Activated CD4-positive, alpha-beta T cell treated with anti-CD3 and anti-CD28 coated beads for 36 hours (primary cell): ENCODE measurements at regions not wholly inside any gene's neighbourhood (a gene's known extent, or its start where the extent isn't known, plus 50 kb on each side); places are given as distances from the start of the nearest gene placed in this dataset.
"Not testable (repeated sequence)": the region's sequence is repeated elsewhere in the genome, so short reads cannot be mapped to it uniquely, and the experiment has no call there.

Source experiments
- ATAC-seq: fragments of 200-7000 bp; cut with Tn5 transposase; one replicate; pipeline ENCODE4 v1.10.0; 2021; ENCODE audit warnings: mild to moderate bottlenecking, moderate library complexity
- CTCF ChIA-PET: fragments of 350-600 bp; sonication (Branson Sonifier 250); formaldehyde crosslinking; loops from one replicate; lab custom pipeline; 2021; ENCODE audit warnings: antibody characterized with exemption; lab: Charles Lee
- POLR2A ChIA-PET: fragments of 350-600 bp; sonication (Branson Sonifier 250); formaldehyde crosslinking; loops from one replicate; lab custom pipeline; 2021; ENCODE audit warnings: antibody characterized with exemption, inconsistent platforms; lab: Charles Lee
- DNase-seq: peaks from one replicate; pipeline ENCODE4 v3.0.0-alpha.2; 2020
- H3K27ac Mint-ChIP-seq: one replicate; pipeline ENCODE4 v1.8.0; 2021; ENCODE audit warnings: mixed read lengths
- H3K27me3 Mint-ChIP-seq: one replicate; pipeline ENCODE4 v1.8.0; 2021; ENCODE audit warnings: mixed read lengths
- H3K36me3 Mint-ChIP-seq: one replicate; pipeline ENCODE4 v1.8.0; 2021; ENCODE audit warnings: low read depth, mixed read lengths
- H3K4me1 Mint-ChIP-seq: one replicate; pipeline ENCODE4 v1.8.0; 2021; ENCODE audit warnings: mixed read lengths
- H3K4me3 Mint-ChIP-seq: one replicate; pipeline ENCODE4 v1.8.0; 2021; ENCODE audit warnings: mild to moderate bottlenecking, moderate library complexity, mixed read lengths
- H3K9me3 Mint-ChIP-seq: one replicate; pipeline ENCODE4 v1.8.0; 2021; ENCODE audit warnings: low read depth, mixed read lengths
- intact Hi-C, 2 experiments: fragments of 100-400 bp; cut with DNase I in 1 of 2; cut with micrococcal nuclease in 1 of 2; formaldehyde crosslinking; loops; one replicate each; pipeline versions ENCODE4 v1.14.2 to v1.15.1; 2022 to 2024; cut with DNase I, micrococcal nuclease

GRCh38 chr10:131546086-131546810 lies 234.7 kb upstream of the TCERG1L start:
- CTCF ChIA-PET = no interaction called here
- Mint-ChIP-seq H3K4me1 (no peaks in the 10 kb centered on the region), H3K27me3 (peaks cover 2% of the 10 kb centered on the region), H3K27ac (no peak overlapping the region), H3K36me3 (no peaks in the 10 kb centered on the region), H3K4me3 (no peak overlapping the region), H3K9me3 (no peaks in the 10 kb centered on the region)
- intact Hi-C loops = no loop called here
- ATAC-seq = no peak
- POLR2A ChIA-PET = no interaction called here
- DNase-seq = no peak

GRCh38 chr10:131547129-131547799 lies 235.7 kb upstream of the TCERG1L start:
- ATAC-seq = no peak
- H3K9me3 Mint-ChIP-seq = no peaks in the 10 kb centered on the region
- H3K4me3 Mint-ChIP-seq = no peak overlapping the region
- H3K36me3 Mint-ChIP-seq = no peaks in the 10 kb centered on the region
- no peak overlapping the region for H3K27ac Mint-ChIP-seq
- CTCF ChIA-PET = no interaction called here
- POLR2A ChIA-PET = no interaction called here
- intact Hi-C loops = no loop called here
- DNase-seq = no peak
- peaks cover 2% of the 10 kb centered on the region for H3K27me3 Mint-ChIP-seq
- no peaks in the 10 kb centered on the region for H3K4me1 Mint-ChIP-seq

GRCh38 chr10:131548176-131548575 lies 236.7 kb upstream of the TCERG1L start:
- peaks cover 2% of the 10 kb centered on the region for H3K27me3 Mint-ChIP-seq

GRCh38 chr10:131549116-131549515 lies 237.6 kb upstream of the TCERG1L start:
- ChIA-PET CTCF (no interaction called here), POLR2A (no interaction called here)
- Mint-ChIP-seq H3K9me3 (no peaks in the 10 kb centered on the region), H3K27me3 (peaks cover 2% of the 10 kb centered on the region), H3K4me1 (no peaks in the 10 kb centered on the region), H3K4me3 (no peak overlapping the region), H3K36me3 (no peaks in the 10 kb centered on the region), H3K27ac (no peak overlapping the region)
- no peak for DNase-seq
- intact Hi-C loops = no loop called here
- ATAC-seq = no peak

More at GRCh38 chr10:131548176-131548575, 236.7 kb upstream of the TCERG1L start:
- no peaks in the 10 kb centered on the region for H3K9me3 Mint-ChIP-seq
- POLR2A ChIA-PET = no interaction called here
- H3K4me1 Mint-ChIP-seq = no peaks in the 10 kb centered on the region
- CTCF ChIA-PET = no interaction called here
- no peak overlapping the region for H3K27ac Mint-ChIP-seq
- intact Hi-C loops = no loop called here
- ATAC-seq (no peak), DNase-seq (no peak)
- no peaks in the 10 kb centered on the region for H3K36me3 Mint-ChIP-seq
- no peak overlapping the region for H3K4me3 Mint-ChIP-seq

GRCh38 chr10:131553121-131553520 lies 241.6 kb upstream of the TCERG1L start:
- Mint-ChIP-seq H3K27ac (no peak overlapping the region), H3K36me3 (no peaks in the 10 kb centered on the region), H3K9me3 (no peaks in the 10 kb centered on the region), H3K4me1 (no peaks in the 10 kb centered on the region), H3K4me3 (no peak overlapping the region), H3K27me3 (no peaks in the 10 kb centered on the region)
- ChIA-PET CTCF (no interaction called here), POLR2A (interaction anchor here (0.6 kb wide), 1 partner anchor 1200 kb away, joined by 3 read pairs; no protein-coding TSS in a partner anchor)
- DNase-seq = no peak
- no peak for ATAC-seq
- intact Hi-C loops = no loop called here

- ChIA-PET POLR2A (no interaction called here), CTCF (no interaction called here)
- DNase-seq (no peak), ATAC-seq (no peak)
- Mint-ChIP-seq H3K9me3 (no peaks in the 10 kb centered on the region), H3K4me1 (no peaks in the 10 kb centered on the region), H3K36me3 (no peaks in the 10 kb centered on the region), H3K27me3 (no peaks in the 10 kb centered on the region), H3K4me3 (no peak overlapping the region), H3K27ac (no peak overlapping the region)
- intact Hi-C loops = no loop called here
These were observed 242.1 kb upstream of the TCERG1L start for GRCh38 chr10:131553581-131553980.

- POLR2A ChIA-PET = no interaction called here
These were observed 243.3 kb upstream of the TCERG1L start for GRCh38 chr10:131554821-131555220.

GRCh38 chr10:131555406-131555805 lies 243.9 kb upstream of the TCERG1L start:
- H3K4me3 Mint-ChIP-seq = no peak overlapping the region
- DNase-seq (no peak), ATAC-seq (no peak)
- peaks cover 4% of the 10 kb centered on the region for H3K27me3 Mint-ChIP-seq
- ChIA-PET CTCF (interaction anchor here (0.7 kb wide), 1 partner anchor 12 kb away, joined by 3 read pairs; no protein-coding TSS in a partner anchor), POLR2A (no interaction called here)
- H3K4me1 Mint-ChIP-seq = no peaks in the 10 kb centered on the region
- intact Hi-C loops = no loop called here
- no peaks in the 10 kb centered on the region for H3K9me3 Mint-ChIP-seq
- no peaks in the 10 kb centered on the region for H3K36me3 Mint-ChIP-seq
- no peak overlapping the region for H3K27ac Mint-ChIP-seq

More at GRCh38 chr10:131554821-131555220, 243.3 kb upstream of the TCERG1L start:
- DNase-seq (no peak), ATAC-seq (no peak)
- no peaks in the 10 kb centered on the region for H3K36me3 Mint-ChIP-seq
- CTCF ChIA-PET = no interaction called here
- intact Hi-C loops = no loop called here
- H3K4me3 Mint-ChIP-seq = no peak overlapping the region
- no peak overlapping the region for H3K27ac Mint-ChIP-seq
- H3K4me1 Mint-ChIP-seq = no peaks in the 10 kb centered on the region
- H3K9me3 Mint-ChIP-seq = no peaks in the 10 kb centered on the region
- peaks cover 1% of the 10 kb centered on the region for H3K27me3 Mint-ChIP-seq

GRCh38 chr10:131556061-131556896 lies 244.8 kb upstream of the TCERG1L start:
- Mint-ChIP-seq H3K4me3 (no peak overlapping the region), H3K36me3 (no peaks in the 10 kb centered on the region), H3K27ac (no peak overlapping the region), H3K9me3 (no peaks in the 10 kb centered on the region), H3K27me3 (peaks cover 5% of the 10 kb centered on the region), H3K4me1 (no peaks in the 10 kb centered on the region)
- POLR2A ChIA-PET = no interaction called here
- CTCF ChIA-PET = interaction anchor here (0.6 to 0.7 kb wide), 2 partner anchors 13 to 38 kb away, joined by 3 read pairs; no protein-coding TSS in a partner anchor
- no peak for DNase-seq
- intact Hi-C loops = no loop called here
- no peak for ATAC-seq

- Mint-ChIP-seq H3K27me3 (peaks cover 8% of the 10 kb centered on the region), H3K4me1 (no peaks in the 10 kb centered on the region), H3K27ac (no peak overlapping the region), H3K36me3 (no peaks in the 10 kb centered on the region), H3K9me3 (no peaks in the 10 kb centered on the region), H3K4me3 (no peak overlapping the region)
- ATAC-seq (no peak), DNase-seq (no peak)
- ChIA-PET POLR2A (no interaction called here), CTCF (no interaction called here)
- intact Hi-C loops = no loop called here
These were observed 245.5 kb upstream of the TCERG1L start for GRCh38 chr10:131556897-131557495.

- H3K36me3 Mint-ChIP-seq, intact Hi-C loops, H3K4me1 Mint-ChIP-seq, CTCF ChIA-PET, DNase-seq, H3K27ac Mint-ChIP-seq, ATAC-seq, H3K27me3 Mint-ChIP-seq, POLR2A ChIA-PET, H3K9me3 Mint-ChIP-seq, H3K4me3 Mint-ChIP-seq: not testable (repeated sequence)
These were observed 246.4 kb upstream of the TCERG1L start for GRCh38 chr10:131557956-131558355.
